Endodermal cell (in vitro differentiated cells): ENCODE measurements at regions not wholly inside any gene's neighbourhood (a gene's known extent, or its start where the extent isn't known, plus 50 kb on each side); places are given as distances from the start of the nearest gene placed in this dataset.

Experiments
- DNase-seq: peaks from one replicate; pipeline ENCODE4 v3.0.0-alpha.2; 2017
- H3K27ac ChIP-seq: 2 replicates; pipeline ENCODE4 v1.5.1; 2013; ENCODE audit warnings: mild to moderate bottlenecking, low read depth, low read length, moderate library complexity
- H3K27me3 ChIP-seq: 2 replicates; pipeline ENCODE4 v1.6.1; 2013; ENCODE audit warnings: mild to moderate bottlenecking, low read length, moderate library complexity; ENCODE audit not compliant: insufficient read depth, control insufficient read depth, poor library complexity, severe bottlenecking
- H3K36me3 ChIP-seq: 2 replicates; pipeline ENCODE4 v1.7.0; 2013; ENCODE audit warnings: mild to moderate bottlenecking, low read length, moderate library complexity; ENCODE audit not compliant: control insufficient read depth, insufficient read depth
- H3K4me1 ChIP-seq: one replicate; pipeline ENCODE4 v1.7.0; 2013; ENCODE audit warnings: low read length; ENCODE audit not compliant: control insufficient read depth, insufficient read depth
- H3K4me3 ChIP-seq: 2 replicates; pipeline ENCODE4 v1.5.1; 2013; ENCODE audit warnings: mild to moderate bottlenecking, low read length, moderate library complexity
- H3K9ac ChIP-seq: 2 replicates; pipeline ENCODE4 v1.6.1; 2013; ENCODE audit warnings: mild to moderate bottlenecking, low read length, moderate library complexity; ENCODE audit not compliant: poor library complexity, severe bottlenecking; ENCODE audit errors: extremely low read depth
- H3K9me3 ChIP-seq: 2 replicates; pipeline ENCODE4 v1.6.1; 2013; ENCODE audit warnings: mild to moderate bottlenecking, low read length, moderate library complexity; ENCODE audit not compliant: control insufficient read depth
- H3K27ac Mint-ChIP-seq: 2 replicates; pipeline ENCODE4 v1.8.0; 2020; ENCODE audit warnings: mixed read lengths
- H3K27me3 Mint-ChIP-seq: 2 replicates; pipeline ENCODE4 v1.8.0; 2021; ENCODE audit warnings: mild to moderate bottlenecking, mixed read lengths; ENCODE audit not compliant: insufficient read depth
- H3K36me3 Mint-ChIP-seq: 2 replicates; pipeline ENCODE4 v1.8.0; 2020; ENCODE audit warnings: low read depth, mixed read lengths
- H3K4me1 Mint-ChIP-seq: 2 replicates; pipeline ENCODE4 v1.8.0; 2020; ENCODE audit warnings: mixed read lengths
- H3K4me3 Mint-ChIP-seq: 2 replicates; pipeline ENCODE4 v1.8.0; 2020; ENCODE audit warnings: mild to moderate bottlenecking, moderate library complexity, mixed read lengths
- H3K9me3 Mint-ChIP-seq: 2 replicates; pipeline ENCODE4 v1.8.0; 2020; ENCODE audit warnings: mild to moderate bottlenecking, mixed read lengths
- WGBS, 2 experiments: methylation state at CpG; one replicate each; pipeline versions ENCODE4 v1.1.5 to v1.1.7; 2013; ENCODE audit warnings: missing lambda C conversion rate in 2 of 2, mixed read lengths in 1 of 2; ENCODE audit not compliant: insufficient coverage in 1 of 2, insufficient read length in 1 of 2; 5-methylcytosine and 5-hydroxymethylcytosine counted together
- TF ChIP-seq, protein P1 (sequence below): fragments of 200-600 bp; sonication (generic); conservative IDR thresholded peaks from 2 replicates; pipeline ENCODE4 v1.5.0; 2021; ENCODE audit warnings: antibody characterized with exemption, mild to moderate bottlenecking

GRCh38 chr12:131235871-131236271 is 282.2 kb downstream of the ADGRD1 start:
- Mint-ChIP-seq H3K9me3 (peaks cover 8% of the 10 kb centered on the region), H3K27me3 (peaks cover 11% of the 10 kb centered on the region), H3K27ac (no peak overlapping the region), H3K36me3 (no peaks in the 10 kb centered on the region), H3K4me1 (peaks cover 7% of the 10 kb centered on the region), H3K4me3 (no peak overlapping the region)
- Histone ChIP-seq H3K9ac (no peak overlapping the region), H3K27ac (no peak overlapping the region), H3K27me3 (no peaks in the 10 kb centered on the region), H3K4me1 (no peaks in the 10 kb centered on the region), H3K36me3 (no peaks in the 10 kb centered on the region), H3K4me3 (no peak overlapping the region), H3K9me3 (peaks cover 10% of the 10 kb centered on the region)
- TF ChIP-seq, protein P1, sequence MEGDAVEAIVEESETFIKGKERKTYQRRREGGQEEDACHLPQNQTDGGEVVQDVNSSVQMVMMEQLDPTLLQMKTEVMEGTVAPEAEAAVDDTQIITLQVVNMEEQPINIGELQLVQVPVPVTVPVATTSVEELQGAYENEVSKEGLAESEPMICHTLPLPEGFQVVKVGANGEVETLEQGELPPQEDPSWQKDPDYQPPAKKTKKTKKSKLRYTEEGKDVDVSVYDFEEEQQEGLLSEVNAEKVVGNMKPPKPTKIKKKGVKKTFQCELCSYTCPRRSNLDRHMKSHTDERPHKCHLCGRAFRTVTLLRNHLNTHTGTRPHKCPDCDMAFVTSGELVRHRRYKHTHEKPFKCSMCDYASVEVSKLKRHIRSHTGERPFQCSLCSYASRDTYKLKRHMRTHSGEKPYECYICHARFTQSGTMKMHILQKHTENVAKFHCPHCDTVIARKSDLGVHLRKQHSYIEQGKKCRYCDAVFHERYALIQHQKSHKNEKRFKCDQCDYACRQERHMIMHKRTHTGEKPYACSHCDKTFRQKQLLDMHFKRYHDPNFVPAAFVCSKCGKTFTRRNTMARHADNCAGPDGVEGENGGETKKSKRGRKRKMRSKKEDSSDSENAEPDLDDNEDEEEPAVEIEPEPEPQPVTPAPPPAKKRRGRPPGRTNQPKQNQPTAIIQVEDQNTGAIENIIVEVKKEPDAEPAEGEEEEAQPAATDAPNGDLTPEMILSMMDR = no peak
- DNase-seq = no peak
- WGBS, 2 experiments = 87 to 88% methylated on average over 5 to 12 of the region's 12 CpGs

DNA sequence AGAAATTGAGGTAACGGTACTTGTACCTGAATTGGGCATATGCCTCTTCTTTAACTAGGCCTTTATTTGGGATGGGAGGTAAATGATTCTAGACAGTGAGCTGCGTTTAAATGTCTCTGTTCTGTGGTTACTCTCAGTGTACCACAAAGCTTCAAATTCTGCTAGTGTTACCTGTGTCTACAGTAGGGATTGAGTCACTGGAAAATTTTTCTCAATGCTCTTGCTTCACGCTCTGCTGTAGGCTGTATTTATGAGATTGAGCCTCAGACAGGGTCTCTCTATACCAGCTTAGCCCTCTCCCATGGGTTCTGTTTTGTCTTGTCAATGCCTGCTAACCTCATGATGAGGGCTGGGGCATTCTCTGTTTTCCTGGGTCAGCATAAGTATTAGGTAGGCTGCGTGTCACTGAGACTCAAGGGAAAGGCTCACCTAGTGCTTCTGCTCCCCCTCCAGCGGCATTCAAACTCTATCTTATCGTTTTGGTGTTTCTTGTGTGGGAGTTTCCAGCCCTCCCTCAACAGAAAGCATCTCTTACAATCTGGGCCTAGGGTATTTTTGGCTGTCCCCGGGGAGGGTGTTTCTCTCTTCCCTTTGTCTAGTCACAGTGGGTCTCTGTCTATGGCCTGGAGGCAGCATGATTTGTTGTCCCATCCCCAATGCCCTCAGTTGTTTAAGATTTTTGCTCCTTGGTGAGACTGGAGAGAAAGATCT is 285.8 kb downstream of the ADGRD1 start:
- peaks cover 8% of the 10 kb centered on the region for H3K27me3 Mint-ChIP-seq
- H3K9me3 Mint-ChIP-seq = peaks cover 13% of the 10 kb centered on the region
- peaks cover 2% of the 10 kb centered on the region for H3K4me1 Mint-ChIP-seq
- Histone ChIP-seq H3K27me3 (no peaks in the 10 kb centered on the region), H3K9ac (no peak overlapping the region), H3K4me1 (no peaks in the 10 kb centered on the region), H3K4me3 (no peak overlapping the region), H3K27ac (no peak overlapping the region), H3K36me3 (no peaks in the 10 kb centered on the region), H3K9me3 (peaks cover 15% of the 10 kb centered on the region)
- DNase-seq = no peak
- no peaks in the 10 kb centered on the region for H3K36me3 Mint-ChIP-seq
- 90 to 92% methylated on average over 2 to 7 of the region's 7 CpGs for WGBS, 2 experiments
- TF ChIP-seq, protein P1 = no peak
- no peak overlapping the region for H3K4me3 Mint-ChIP-seq
- H3K27ac Mint-ChIP-seq = no peak overlapping the region

DNA sequence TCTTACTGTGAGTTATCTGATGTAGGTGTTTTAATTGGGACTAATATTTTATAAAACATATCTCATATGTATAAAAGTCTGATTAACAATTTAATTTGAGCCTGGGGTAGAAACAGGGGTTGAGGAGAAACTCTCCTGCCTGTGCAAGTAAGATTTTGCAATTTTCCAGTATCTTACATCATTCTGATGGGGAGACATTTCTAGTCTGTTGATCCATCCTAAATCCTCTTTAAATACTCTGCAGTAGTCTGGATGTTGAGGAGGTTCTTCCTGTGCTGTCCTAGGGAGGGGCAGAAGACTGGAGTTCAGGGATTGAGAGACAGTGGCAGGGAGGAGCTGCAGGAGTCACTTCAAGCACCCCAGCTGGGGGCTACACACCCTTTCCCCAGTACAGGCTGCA is 287.8 kb downstream of the ADGRD1 start:
- Mint-ChIP-seq H3K9me3 (peaks cover 13% of the 10 kb centered on the region), H3K36me3 (no peaks in the 10 kb centered on the region), H3K4me3 (no peak overlapping the region), H3K27me3 (peaks cover 13% of the 10 kb centered on the region), H3K27ac (no peak overlapping the region), H3K4me1 (peaks cover 2% of the 10 kb centered on the region)
- Histone ChIP-seq H3K9ac (no peak overlapping the region), H3K27ac (no peak overlapping the region), H3K4me1 (no peaks in the 10 kb centered on the region), H3K9me3 (peaks cover 15% of the 10 kb centered on the region), H3K27me3 (no peaks in the 10 kb centered on the region), H3K36me3 (no peaks in the 10 kb centered on the region), H3K4me3 (no peak overlapping the region)
- no peak for DNase-seq
- TF ChIP-seq, protein P1 = no peak
